HL-60/S4 treated with phorbol 12-myristate 13-acetate at 8.2 ng/mL for 4 days and 3 days (cell line): ENCODE measurements at regions not wholly inside any gene's neighbourhood (a gene's known extent, or its start where the extent isn't known, plus 50 kb on each side); places are given as distances from the start of the nearest gene placed in this dataset.

Experiments
- in situ Hi-C: fragments of 300-500 bp; cut with MboI; formaldehyde crosslinking; loops from 2 replicates; pipeline ENCODE4 v1.15.0; 2022; ENCODE audit warnings: low sequenced_read_pairs

DNA sequence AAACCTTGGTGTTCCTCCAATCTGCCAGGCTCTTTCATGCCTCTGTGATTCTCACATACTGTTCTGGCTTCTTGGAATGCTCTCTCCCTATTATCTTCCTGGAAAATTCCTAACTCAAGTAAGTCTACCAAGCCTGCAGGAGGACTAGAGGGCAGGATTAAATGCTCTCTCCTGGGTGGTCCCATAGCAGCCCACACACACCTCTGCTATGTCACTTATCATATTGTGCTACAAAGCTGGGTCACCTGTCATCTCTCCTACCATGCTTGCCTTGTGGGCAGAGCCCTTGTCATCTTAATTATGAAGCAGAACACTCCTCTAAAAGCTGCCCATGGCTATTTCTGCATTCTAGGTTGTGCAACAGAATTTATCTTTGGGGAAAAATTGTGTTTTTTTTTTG, 344.5 kb upstream of the NOCT start:
- in situ Hi-C loops = no loop called here

DNA sequence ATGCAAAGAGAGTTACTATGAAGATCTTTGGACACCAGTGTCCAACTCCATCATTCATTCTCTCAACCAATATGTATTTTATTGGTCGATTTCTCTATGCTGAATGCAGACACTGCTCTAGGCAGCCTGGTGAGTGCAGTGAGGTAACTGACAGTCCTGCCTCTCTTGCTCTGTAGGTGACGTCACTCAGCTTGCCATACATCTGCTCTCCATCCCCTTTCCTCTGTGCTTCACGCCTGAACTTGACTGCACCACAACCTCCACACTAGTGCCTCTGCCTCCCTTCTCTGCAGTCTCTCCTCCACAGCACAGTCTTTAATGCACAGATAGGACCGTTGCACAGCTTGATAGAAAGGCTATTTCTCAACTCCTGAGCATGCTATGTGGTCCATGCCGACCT, 344.9 kb upstream of the NOCT start:
- in situ Hi-C loops = no loop called here

DNA sequence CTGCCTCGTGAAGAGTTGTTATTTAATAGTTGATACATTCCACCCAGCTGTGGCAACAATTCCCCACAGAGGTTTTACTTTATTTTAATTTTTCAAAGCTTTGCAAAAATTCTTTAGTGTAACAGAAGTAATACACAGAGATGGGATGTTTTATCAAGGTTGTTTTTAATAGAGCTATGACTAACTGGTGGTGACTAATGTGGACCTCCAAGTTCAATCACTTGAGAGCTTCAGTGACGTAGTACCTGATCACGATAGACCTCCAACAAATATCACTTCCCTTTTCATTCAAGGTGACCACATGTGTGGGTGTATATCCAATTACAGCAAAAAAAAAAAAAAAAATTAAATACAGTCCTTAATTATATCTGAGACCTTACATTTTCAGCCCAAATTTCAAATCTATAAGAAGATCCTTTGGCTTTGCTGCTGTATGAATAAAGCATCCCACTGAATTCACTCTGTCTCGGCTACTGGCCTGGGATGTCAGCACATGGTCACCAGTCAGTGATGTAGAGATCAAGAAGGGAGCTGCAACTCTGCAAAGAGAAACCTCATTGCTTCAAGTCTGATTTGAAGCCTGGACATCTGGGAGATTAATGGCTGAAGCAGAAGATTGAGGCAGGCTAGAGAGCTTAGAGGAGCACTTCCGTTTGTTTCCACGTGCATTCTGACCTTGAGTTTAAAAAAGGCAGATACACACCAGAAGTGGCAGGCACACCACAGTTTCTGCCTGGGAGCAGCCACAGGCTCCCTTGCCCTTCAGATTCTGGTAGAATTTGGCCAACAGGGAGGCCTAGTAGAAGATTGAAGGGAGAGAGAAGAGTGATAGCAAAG, 345.9 kb upstream of the NOCT start:
- in situ Hi-C loops = no loop called here

DNA sequence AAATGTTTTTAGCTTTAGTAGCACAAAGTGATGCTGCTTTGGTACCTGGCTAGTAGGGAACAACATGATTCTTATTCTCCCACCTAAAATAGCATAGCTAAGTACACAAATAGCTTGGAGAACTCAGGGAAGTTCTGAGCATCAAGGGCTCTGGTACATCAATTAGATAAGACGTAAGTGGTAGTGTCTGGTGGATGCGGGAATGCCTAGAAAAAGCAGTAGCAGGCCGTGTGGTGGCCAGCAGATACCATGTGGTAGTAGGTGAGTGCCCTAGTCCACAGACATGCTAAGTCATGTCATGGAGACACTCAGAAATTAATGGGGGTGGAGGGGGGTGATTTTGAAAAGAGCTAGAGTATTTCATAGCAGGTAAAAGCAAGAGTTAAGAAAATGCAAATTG, 347.3 kb upstream of the NOCT start:
- in situ Hi-C loops = no loop called here

DNA sequence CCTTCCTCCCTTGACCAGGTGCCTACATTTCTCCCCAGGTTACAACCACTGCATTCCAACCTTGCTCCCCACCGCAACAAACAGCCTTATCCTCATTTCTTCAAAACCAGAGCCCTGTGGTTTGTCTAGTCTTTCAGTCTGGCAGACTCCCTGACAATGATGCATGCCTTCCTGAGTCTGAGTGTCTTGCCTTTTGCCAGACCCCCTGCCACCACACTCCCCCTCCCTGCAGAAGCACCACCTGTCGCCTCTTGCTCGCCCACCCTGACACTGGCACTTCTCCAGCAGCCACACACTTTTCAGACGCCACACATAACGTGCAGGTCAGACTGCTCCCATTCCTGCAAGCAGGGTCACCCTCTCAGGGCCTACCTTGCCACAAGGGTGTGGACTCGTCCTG, 349.2 kb upstream of the NOCT start:
- in situ Hi-C loops = no loop called here

DNA sequence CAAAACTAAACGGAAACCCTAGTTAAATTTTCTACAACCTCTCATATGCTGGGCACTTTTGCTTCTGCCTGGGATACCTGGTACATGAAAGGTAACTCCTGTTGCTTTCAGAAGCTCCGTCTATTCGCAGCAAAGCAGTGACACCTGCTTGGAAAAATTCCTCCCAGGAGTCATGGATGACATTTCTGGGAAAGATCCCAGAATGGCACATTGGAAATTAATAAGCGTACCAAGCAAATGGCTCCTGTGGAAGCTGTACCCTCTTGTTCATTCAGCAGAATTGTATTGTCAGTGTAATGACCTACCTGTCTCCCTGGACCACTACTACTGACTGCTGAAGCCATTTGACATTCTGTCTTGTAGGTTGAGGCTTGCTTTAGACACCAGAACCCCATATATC, 349.7 kb upstream of the NOCT start:
- in situ Hi-C loops = no loop called here

DNA sequence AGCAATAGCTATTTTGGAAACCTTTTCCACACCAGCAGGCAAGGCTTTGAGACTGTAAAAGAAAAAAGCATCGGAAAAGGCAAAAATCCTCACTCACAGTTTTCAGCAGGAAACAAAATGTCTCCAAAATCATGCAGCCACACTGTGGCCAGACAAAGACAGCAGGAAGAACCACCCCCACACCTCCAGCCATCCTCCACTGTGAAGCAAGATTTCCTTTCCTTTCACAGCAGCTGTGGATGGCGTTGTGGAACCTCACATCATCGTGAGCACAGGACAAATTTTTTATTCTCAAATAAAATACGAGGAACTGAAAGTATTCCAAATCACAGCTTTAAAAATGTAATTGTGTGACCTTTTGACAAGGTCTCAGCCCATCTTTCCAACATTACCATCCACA, 351.7 kb upstream of the NOCT start:
- in situ Hi-C loops = no loop called here

DNA sequence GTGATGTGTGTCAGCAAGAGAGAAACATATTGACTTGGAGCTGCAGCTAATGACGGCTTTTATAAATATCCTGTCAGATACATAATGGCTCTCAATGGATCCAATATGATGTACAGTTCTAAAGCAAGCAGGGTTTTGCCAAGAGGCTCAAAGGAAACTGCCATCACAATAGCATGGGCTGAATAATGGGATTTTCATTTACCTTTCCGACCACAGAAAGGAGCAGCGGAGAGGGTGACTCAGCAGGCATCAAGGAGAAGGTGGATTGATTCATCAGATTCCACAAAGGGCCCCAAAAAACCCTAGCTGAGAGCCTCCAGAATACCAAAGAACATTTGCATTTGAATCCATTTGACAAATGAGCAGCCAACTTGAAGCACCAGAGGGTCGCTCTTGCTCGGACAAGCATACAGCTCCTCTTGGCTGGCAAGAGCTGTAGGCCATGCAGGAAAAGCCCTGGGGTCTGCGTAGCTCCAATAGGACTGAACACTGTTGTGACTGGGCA, 355.7 kb upstream of the NOCT start:
- in situ Hi-C loops = no loop called here

DNA sequence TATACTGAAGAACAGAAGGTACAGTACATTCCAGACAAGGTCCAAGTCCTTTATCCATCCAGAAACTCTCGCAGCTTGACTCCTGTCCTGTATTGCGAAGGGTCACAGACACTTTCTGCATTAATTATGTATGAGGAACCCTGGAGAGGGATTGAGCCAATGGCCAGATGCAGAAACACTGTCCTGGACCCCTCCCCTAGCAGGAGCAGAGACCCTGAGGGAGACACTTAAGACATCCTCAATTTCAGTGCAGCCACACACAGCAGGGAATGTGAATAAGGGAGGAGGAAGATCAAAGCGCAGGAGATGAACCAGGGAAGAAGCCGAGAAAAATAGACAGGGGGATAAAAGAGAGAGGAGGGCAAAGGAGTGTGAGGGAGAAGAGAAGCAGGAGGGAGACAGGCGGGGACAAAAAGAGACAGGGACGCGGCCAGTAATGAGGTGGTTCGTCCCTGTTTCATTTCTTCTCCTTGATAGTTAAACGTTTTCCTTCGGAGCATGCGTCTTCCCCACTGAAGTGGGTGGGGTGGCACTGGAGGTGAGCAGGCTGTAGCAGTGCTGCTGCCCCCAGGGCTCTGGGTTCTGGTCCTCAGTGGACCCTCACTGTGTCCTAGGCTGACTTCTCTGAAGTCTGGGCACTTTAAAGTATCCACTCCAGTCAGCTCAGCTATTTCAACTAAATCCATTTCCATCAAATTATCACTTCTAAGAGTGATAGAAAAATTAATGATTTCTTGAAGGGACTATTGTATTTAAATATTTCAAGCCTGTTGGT, 356.4 kb upstream of the NOCT start:
- in situ Hi-C loops = no loop called here

DNA sequence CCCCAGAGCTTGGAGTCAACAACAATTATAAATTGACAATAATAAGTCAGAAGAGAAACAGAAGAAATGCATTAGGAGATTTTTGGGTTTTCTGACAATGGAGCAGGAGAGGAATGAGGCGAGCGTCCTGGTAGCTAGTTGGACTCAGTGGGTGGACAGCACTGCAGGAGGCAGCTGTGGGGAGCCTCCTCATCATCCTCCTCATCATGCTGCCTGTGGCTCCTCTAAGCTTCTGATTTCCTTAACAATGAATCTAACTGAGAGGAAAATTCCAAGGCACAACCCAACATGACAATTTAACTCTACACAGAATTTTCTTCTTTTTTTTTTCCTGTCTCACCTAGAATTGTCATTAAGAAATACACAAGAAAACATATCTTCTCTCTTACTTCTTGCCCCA, 357.1 kb upstream of the NOCT start:
- in situ Hi-C loops = no loop called here

DNA sequence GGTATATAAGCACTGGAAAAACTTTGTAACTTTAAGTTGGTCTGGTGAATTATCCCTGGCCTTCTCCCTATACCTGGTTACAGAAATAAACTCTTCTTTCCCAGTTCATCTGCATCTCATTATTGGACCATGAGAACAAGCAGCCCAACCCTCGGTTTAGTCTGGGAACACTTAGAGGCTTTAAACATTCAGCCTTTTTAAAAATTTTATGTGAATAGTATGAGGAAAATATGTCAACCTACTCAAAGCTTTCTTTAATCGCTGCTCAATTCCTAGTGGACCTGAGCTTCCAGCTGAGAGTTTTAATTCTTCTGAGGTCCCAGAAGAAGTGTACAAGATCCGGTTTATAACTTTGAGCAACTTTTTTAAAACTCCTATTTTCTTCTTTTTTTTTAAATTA, 358.6 kb upstream of the NOCT start:
- in situ Hi-C loops = no loop called here

DNA sequence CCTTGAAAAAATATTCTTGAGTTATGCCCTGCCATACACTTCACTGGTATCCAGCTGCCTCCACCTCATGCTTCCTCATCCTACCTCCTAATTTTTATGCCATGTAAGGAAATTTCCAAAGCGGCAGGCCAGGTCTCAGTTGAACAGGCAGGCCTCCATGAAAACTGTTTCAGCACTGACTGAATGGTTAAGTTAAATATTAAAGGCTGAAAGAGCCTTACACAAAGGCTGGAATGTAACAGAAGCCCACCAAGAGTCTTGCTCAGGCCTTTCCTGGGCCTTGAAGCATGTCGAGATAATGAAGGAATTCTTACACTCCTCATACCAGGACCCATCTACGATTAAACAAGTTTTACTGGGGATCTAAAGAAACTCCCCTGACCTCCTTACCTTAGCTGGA, 359.6 kb upstream of the NOCT start:
- in situ Hi-C loops = no loop called here

DNA sequence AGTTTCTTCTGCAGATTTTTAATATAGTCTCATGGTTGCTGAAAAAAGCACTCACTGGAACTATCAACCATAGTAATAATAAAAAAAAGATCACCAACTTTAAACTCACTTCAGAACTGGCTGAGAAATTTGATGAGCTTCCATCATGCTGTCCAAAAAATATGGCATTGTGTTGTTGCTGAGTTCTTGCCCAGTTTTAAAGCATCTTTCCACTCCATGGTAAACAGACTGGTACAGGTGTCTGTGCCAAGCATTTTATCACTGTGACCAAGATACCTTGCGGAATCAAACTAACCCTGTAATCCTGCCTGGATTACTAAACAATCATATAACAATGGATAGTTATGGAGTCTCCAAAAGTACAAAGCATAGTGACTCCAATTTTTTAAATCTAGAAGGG, 360.3 kb upstream of the NOCT start:
- in situ Hi-C loops = no loop called here

DNA sequence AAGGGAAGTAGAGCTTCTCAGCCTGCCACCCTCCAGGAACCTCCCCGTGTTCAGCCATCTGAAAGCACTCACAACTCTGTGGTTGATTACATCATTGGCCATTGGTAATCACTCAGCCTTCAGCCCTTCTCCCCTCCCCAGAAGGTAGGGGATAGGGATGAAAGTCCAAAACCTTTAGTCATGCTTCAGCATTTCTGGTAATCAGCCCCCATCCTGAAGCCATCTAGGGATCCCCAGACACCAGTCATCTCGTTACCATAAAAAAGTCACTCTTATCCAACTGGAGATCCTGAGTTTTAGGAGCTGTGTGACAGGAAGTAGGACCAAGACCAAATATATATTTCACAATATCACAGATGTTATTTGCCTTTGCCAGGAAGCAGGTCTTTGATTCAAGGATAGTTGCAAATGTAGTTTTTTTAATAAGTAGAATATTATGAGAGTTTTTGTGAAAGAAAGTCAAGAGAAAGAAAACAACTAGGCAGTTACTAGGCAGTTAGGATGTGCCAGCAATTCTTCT, 364.6 kb upstream of the NOCT start:
- in situ Hi-C loops = no loop called here

DNA sequence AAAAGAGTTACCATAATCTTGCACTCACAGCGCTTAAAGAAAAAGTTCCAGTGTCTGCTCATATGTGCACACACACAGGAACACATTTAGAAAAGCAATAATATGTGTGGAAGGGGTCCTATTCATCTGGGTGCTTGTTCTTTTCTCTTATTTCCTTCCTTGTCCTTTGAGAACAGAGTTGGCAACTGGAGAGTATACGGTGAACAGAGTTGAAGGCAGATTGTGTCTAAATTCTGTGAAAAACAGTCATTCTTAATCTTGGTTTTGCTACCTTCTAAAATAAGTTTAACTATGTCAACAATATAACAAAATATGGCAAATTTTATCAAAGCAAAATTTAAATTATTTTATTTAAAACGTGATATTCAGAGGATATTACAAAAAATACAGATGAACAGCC, 365.1 kb upstream of the NOCT start:
- in situ Hi-C loops = no loop called here

DNA sequence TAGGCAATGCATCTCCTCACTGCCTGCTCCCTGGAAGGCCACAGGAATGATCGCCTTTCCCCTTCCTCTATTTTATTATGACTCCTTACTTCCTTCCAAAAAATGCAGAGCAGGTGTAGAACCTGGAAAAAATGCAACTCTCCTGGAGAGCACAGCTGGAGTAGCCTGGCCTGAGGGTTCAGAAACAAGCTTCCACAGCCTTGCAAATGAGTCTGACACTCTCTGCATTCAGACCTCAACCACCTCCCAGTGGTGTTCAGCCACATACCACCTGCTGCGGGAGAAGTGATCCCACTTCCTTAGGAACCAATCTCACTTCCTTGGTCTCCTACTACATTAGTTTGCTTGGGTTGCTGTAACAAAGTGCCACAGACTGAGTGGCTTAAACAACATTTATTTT, 368.1 kb upstream of the NOCT start:
- in situ Hi-C loops = no loop called here

DNA sequence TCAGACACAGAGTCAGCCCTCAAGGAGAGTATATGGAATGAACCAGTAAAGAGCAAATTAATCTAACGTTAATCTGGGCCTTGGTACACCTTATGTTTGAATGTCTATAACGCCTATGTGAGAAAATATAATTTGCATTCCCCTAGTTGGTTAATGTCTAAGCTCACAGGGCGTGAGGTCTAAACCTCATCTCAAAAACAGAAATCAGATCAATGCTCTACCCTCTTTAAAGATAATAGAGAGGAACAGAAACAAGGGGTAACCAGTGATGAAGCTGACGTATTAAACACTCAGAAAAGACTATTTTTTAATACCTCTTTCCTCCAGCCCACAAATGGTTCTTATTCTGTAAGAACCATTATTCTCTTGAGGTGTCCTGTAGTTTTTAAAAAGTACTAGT, 369.2 kb upstream of the NOCT start:
- in situ Hi-C loops = no loop called here

DNA sequence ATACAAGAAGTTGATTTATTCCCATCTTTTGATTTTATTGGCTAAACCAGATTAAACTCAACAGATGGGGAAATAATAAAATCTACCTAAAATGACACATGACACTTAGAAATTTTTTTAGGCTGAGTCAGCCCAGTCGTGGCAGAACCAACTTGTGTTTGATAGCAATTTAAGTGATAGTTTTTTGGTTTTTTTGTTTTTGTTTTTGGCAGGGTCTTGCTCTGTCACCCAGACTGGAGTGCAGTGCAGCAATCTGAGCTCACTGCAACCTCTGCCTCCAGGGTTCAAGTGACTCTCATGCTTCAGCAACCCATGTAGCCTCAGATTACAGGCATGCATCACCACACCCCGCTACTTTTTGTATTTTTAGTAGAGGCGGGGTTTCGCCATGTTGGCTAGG, 370.3 kb upstream of the NOCT start:
- in situ Hi-C loops = no loop called here

DNA sequence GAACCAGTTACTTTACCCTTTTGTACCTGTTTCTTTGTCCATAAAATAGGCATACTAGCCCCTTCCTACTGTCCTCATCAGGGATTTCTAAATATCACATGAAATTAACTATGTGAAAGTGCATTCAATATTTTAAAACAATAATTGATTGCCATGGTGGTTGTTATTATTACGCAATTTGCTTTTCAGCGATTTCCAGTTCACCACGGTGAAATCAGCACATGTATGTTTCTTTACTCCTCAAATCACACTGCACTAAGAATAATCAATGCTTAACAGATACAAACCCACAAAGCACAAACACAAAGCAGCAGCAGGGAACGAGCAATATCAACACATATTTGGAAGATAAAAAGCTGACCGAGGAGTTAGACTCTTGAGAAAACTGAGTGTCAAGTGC, 371.3 kb upstream of the NOCT start:
- in situ Hi-C loops = no loop called here

DNA sequence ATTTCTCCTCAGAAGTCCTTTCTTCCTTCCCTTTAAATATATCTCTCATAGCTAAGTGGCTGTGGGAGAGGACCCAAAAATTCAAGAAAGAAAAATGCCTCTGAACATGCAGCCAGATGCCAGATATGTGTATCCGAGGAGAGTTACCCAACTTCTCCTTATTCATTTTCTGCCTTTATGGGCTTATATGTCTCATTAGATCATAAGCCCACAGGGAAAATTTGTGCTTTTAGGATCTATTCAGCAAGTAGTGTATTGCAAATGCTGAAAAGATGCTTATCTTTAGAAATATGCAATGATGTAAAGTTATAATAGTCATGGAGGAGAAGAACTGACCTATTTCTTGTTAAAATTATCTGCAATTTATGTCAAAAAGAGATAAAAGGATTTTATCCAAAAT, 371.8 kb upstream of the NOCT start:
- in situ Hi-C loops = no loop called here

DNA sequence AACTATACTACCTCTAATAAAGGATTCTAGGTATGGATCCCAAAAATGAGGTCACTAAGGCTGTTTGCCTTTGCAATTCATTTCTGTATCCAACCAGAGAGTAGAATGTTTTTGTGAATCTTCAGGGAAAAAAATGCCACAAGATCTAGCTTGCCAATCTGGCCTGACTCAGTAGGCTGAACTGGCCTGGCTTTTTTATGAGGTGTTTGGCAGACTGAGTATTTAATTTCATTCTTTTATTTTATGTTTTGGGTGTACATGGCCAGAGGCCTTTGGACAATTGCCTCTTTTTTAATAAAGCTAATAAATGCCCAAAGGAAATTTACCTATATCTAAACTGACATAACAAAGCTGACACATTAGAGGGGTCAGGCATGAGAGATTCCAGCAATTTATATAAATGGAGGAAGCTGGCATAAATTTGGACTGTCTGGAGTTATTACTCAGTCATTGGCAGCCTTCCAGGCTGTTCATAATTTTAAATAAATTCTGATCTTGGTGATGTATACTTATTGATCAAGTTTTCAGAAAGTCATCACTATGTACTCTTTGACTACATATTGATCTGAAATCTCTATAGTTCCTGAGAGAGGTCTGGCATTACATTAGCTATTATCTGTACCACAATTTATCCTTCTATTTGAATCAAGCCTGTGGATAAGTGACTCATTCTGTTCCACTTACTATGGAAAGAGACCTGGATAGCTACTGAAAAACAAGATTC, 376.4 kb upstream of the NOCT start:
- in situ Hi-C loops = no loop called here
